Activated naive CD4-positive, alpha-beta T cell treated with anti-CD3 and anti-CD28 coated beads for 36 hours (primary cell): ENCODE measurements at regions not wholly inside any gene's neighbourhood (a gene's known extent, or its start where the extent isn't known, plus 50 kb on each side); places are given as distances from the start of the nearest gene placed in this dataset.

Experiments used
- CTCF ChIA-PET: fragments of 350-600 bp; sonication (Branson Sonifier 250); formaldehyde crosslinking; loops from one replicate; lab custom pipeline; 2021; ENCODE audit warnings: antibody characterized with exemption; lab: Charles Lee
- DNase-seq: peaks from one replicate; pipeline ENCODE4 v3.0.0-alpha.2; 2020
- H3K27ac Mint-ChIP-seq: one replicate; pipeline ENCODE4 v1.8.0; 2021; ENCODE audit warnings: mild to moderate bottlenecking, mixed read lengths
- H3K27me3 Mint-ChIP-seq: one replicate; pipeline ENCODE4 v1.8.0; 2021; ENCODE audit warnings: low read depth, mixed read lengths
- H3K36me3 Mint-ChIP-seq: one replicate; pipeline ENCODE4 v1.8.0; 2021; ENCODE audit warnings: low read depth, mixed read lengths
- H3K4me1 Mint-ChIP-seq: one replicate; pipeline ENCODE4 v1.8.0; 2021; ENCODE audit warnings: low read depth, mixed read lengths
- H3K4me3 Mint-ChIP-seq: one replicate; pipeline ENCODE4 v1.8.0; 2021; ENCODE audit warnings: mild to moderate bottlenecking, moderate library complexity, mixed read lengths
- H3K9me3 Mint-ChIP-seq: one replicate; pipeline ENCODE4 v1.8.0; 2021; ENCODE audit warnings: mixed read lengths
- intact Hi-C: fragments of 100-400 bp; cut with micrococcal nuclease; formaldehyde crosslinking; loops from one replicate; pipeline ENCODE4 v1.15.1; 2023

- intact Hi-C loops = no loop called here
- Mint-ChIP-seq H3K27me3 (peaks cover 2% of the 10 kb centered on the region), H3K4me3 (no peak overlapping the region), H3K9me3 (no peaks in the 10 kb centered on the region), H3K4me1 (no peaks in the 10 kb centered on the region), H3K36me3 (no peaks in the 10 kb centered on the region), H3K27ac (no peak overlapping the region)
- CTCF ChIA-PET = interaction anchor here (1.0 to 2.2 kb wide), 3 partner anchors 9 to 31 kb away, joined by 3 to 8 read pairs (median 3); no protein-coding TSS in a partner anchor
- DNase-seq = no peak
These were observed 50.6 kb upstream of the TOP3B start for GRCh38 chr22:22032906-22033802.

- H3K27ac Mint-ChIP-seq = no peak overlapping the region
- no peak for DNase-seq
- CTCF ChIA-PET = interaction anchor here (1.5 to 2.2 kb wide), 3 partner anchors 10 to 163 kb away, joined by 3 to 8 read pairs (median 4); no protein-coding TSS in a partner anchor
- no peaks in the 10 kb centered on the region for H3K4me1 Mint-ChIP-seq
- H3K9me3 Mint-ChIP-seq = no peaks in the 10 kb centered on the region
- no peaks in the 10 kb centered on the region for H3K36me3 Mint-ChIP-seq
- H3K27me3 Mint-ChIP-seq = peaks cover 2% of the 10 kb centered on the region
- intact Hi-C loops = no loop called here
- H3K4me3 Mint-ChIP-seq = no peak overlapping the region
These were observed 49.7 kb upstream of the TOP3B start for GRCh38 chr22:22032099-22032905.
